ENCODE measurements at regions not wholly inside any gene's neighbourhood (a gene's known extent, or its start where the extent isn't known, plus 50 kb on each side); places are given as distances from the start of the nearest gene placed in this dataset.

- no peak for TF ChIP-seq POLR2AphosphoS5 (IDR thresholded peaks at IDR 0.05; ENCODE audit: low read depth, low read length)
- TF ChIP-seq POLR2A (IDR thresholded peaks at IDR 0.05; ENCODE audit: low read depth, low read length), result no peak
Measured at GRCh38 chr16:74052016-74052415, 244.6 kb upstream of the PSMD7 start.
